ENCODE measurements at regions not wholly inside any gene's neighbourhood (a gene's known extent, or its start where the extent isn't known, plus 50 kb on each side); places are given as distances from the start of the nearest gene placed in this dataset.

GRCh38 chr21:27086630-27087029, 119.7 kb upstream of the ADAMTS5 start:
- no peak for DNase-seq (ENCODE audit: extremely low spot score)
- TF ChIP-seq ELF4 (IDR thresholded peaks at IDR 0.05): peak; percentile 71; the same call in 1 of the 2 replicates
- no peak for TF ChIP-seq SP1 (IDR thresholded peaks at IDR 0.05)
- TF ChIP-seq FOXA1 (IDR thresholded peaks at IDR 0.05): no peak
- CTCF ChIA-PET: no interaction called here
- POLR2A ChIA-PET: no interaction called here

- CTCF ChIA-PET: no interaction called here
- no peak for DNase-seq (ENCODE audit: extremely low spot score)
- TF ChIP-seq PKNOX1 (IDR thresholded peaks at IDR 0.05) (no peak), SUZ12 (IDR thresholded peaks at IDR 0.05) (no peak), FOXM1 (IDR thresholded peaks at IDR 0.05; ENCODE audit: borderline replicate concordance) (no peak), ARNT (IDR thresholded peaks at IDR 0.05) (no peak), FOXK2 (IDR thresholded peaks at IDR 0.05) (no peak), ELF4 (IDR thresholded peaks at IDR 0.05) (no peak)
- POLR2A ChIA-PET: no interaction called here
Observed at GRCh38 chr21:27086186-27086585, 119.3 kb upstream of the ADAMTS5 start.

- ChIA-PET POLR2A (no interaction called here), CTCF (no interaction called here)
- no peak for DNase-seq (ENCODE audit: extremely low spot score)
- no peak for TF ChIP-seq ZNF384 (IDR thresholded peaks at IDR 0.05)
- TF ChIP-seq CTBP1 (IDR thresholded peaks at IDR 0.05; ENCODE audit: borderline replicate concordance): no peak
- TF ChIP-seq HDGF (IDR thresholded peaks at IDR 0.05; ENCODE audit: borderline replicate concordance): no peak
- TF ChIP-seq ARNT (IDR thresholded peaks at IDR 0.05): no peak
- no peak for TF ChIP-seq BHLHE40 (IDR thresholded peaks at IDR 0.05; ENCODE audit: borderline replicate concordance)
- TF ChIP-seq SUZ12 (IDR thresholded peaks at IDR 0.05): no peak
- no peak for TF ChIP-seq LEF1 (IDR thresholded peaks at IDR 0.05; ENCODE audit: borderline replicate concordance)
- TF ChIP-seq NFRKB (IDR thresholded peaks at IDR 0.05): no peak
- TF ChIP-seq FOXA1 (IDR thresholded peaks at IDR 0.05): no peak
- TF ChIP-seq PKNOX1 (IDR thresholded peaks at IDR 0.05): no peak
- no peak for TF ChIP-seq ELF4 (IDR thresholded peaks at IDR 0.05)
- TF ChIP-seq FOXK2 (IDR thresholded peaks at IDR 0.05): no peak
- TF ChIP-seq SP1 (IDR thresholded peaks at IDR 0.05): no peak
Observed at GRCh38 chr21:27085387-27085786, 118.5 kb upstream of the ADAMTS5 start.

GRCh38 chr21:27083144-27083543, 116.3 kb upstream of the ADAMTS5 start:
- ChIA-PET POLR2A (no interaction called here), CTCF (no interaction called here)
- no peak for DNase-seq (ENCODE audit: extremely low spot score)
- TF ChIP-seq TARDBP (IDR thresholded peaks at IDR 0.05) (no peak), ARNT (IDR thresholded peaks at IDR 0.05) (no peak), FOXK2 (IDR thresholded peaks at IDR 0.05) (no peak), FOXA1 (IDR thresholded peaks at IDR 0.05) (no peak), BHLHE40 (IDR thresholded peaks at IDR 0.05; ENCODE audit: borderline replicate concordance) (no peak), NFRKB (IDR thresholded peaks at IDR 0.05) (no peak), PKNOX1 (IDR thresholded peaks at IDR 0.05) (no peak), SUZ12 (IDR thresholded peaks at IDR 0.05) (no peak), ELF4 (IDR thresholded peaks at IDR 0.05) (no peak), SP1 (IDR thresholded peaks at IDR 0.05) (no peak), HDGF (IDR thresholded peaks at IDR 0.05; ENCODE audit: borderline replicate concordance) (no peak), ZNF384 (IDR thresholded peaks at IDR 0.05) (no peak), FOXM1 (IDR thresholded peaks at IDR 0.05; ENCODE audit: borderline replicate concordance) (no peak), L3MBTL2 (conservative IDR thresholded peaks at IDR 0.05) (no peak), CTBP1 (IDR thresholded peaks at IDR 0.05; ENCODE audit: borderline replicate concordance) (no peak), LEF1 (IDR thresholded peaks at IDR 0.05; ENCODE audit: borderline replicate concordance) (no peak)

GRCh38 chr21:27082431-27083010, 115.6 kb upstream of the ADAMTS5 start:
- ChIA-PET POLR2A (no interaction called here), CTCF (interaction anchor here (0.7 kb wide), 1 partner anchor 44 kb away, joined by 4 read pairs; no protein-coding TSS in a partner anchor)
- TF ChIP-seq TARDBP (IDR thresholded peaks at IDR 0.05): no peak
- no peak for TF ChIP-seq FOXM1 (IDR thresholded peaks at IDR 0.05; ENCODE audit: borderline replicate concordance)
- no peak for TF ChIP-seq ELF4 (IDR thresholded peaks at IDR 0.05)
- no peak for TF ChIP-seq BHLHE40 (IDR thresholded peaks at IDR 0.05; ENCODE audit: borderline replicate concordance)
- no peak for TF ChIP-seq SP1 (IDR thresholded peaks at IDR 0.05)
- no peak for TF ChIP-seq CTBP1 (IDR thresholded peaks at IDR 0.05; ENCODE audit: borderline replicate concordance)
- TF ChIP-seq FOXA1 (IDR thresholded peaks at IDR 0.05): no peak
- no peak for TF ChIP-seq HDGF (IDR thresholded peaks at IDR 0.05; ENCODE audit: borderline replicate concordance)
- no peak for TF ChIP-seq L3MBTL2 (conservative IDR thresholded peaks at IDR 0.05)
- TF ChIP-seq NFRKB (IDR thresholded peaks at IDR 0.05): no peak
- TF ChIP-seq LEF1 (IDR thresholded peaks at IDR 0.05; ENCODE audit: borderline replicate concordance): no peak
- no peak for DNase-seq (ENCODE audit: extremely low spot score)

GRCh38 chr21:27079636-27080240, 112.8 kb upstream of the ADAMTS5 start:
- DNase-seq (ENCODE audit: extremely low spot score): no peak
- POLR2A ChIA-PET: no interaction called here

More at GRCh38 chr21:27079636-27080240, 112.8 kb upstream of the ADAMTS5 start:
- no peak for TF ChIP-seq ELF4 (IDR thresholded peaks at IDR 0.05)
- no peak for TF ChIP-seq ARNT (IDR thresholded peaks at IDR 0.05)
- no peak for TF ChIP-seq ZNF384 (IDR thresholded peaks at IDR 0.05)
- CTCF ChIA-PET: no interaction called here

All from HEK293T (cell line).